ENCODE measurements at regions not wholly inside any gene's neighbourhood (a gene's known extent, or its start where the extent isn't known, plus 50 kb on each side); places are given as distances from the start of the nearest gene placed in this dataset.

- POLR2A ChIA-PET, result no interaction called here
- CTCF ChIA-PET, result interaction anchor here (1.4 kb wide), 1 partner anchor 125 kb away, joined by 3 read pairs; no protein-coding TSS in a partner anchor
These were observed 117.8 kb upstream of the KCNG1 start for GRCh38 chr20:51140671-51141070.

More at GRCh38 chr20:51140671-51141070, 117.8 kb upstream of the KCNG1 start:
- Histone ChIP-seq H3K9me3 (no peaks in the 10 kb centered on the region), H3K4me3 (ENCODE audit: low read depth in 2 of 2, low read length in 1 of 2) (no peak overlapping the region), H3F3A (replicated peaks; ENCODE audit: insufficient read depth) (no peaks in the 10 kb centered on the region), H4K20me1 (ENCODE audit: insufficient read depth) (no peaks in the 10 kb centered on the region), H3K4me2 (no peak overlapping the region), H2AFZ (ENCODE audit: low read depth) (no peak overlapping the region), H3K36me3 (replicated peaks in 1 of 2; ENCODE audit: control insufficient read depth in 1 of 2, insufficient read depth in 2 of 2, low read length in 1 of 2) (no peaks in the 10 kb centered on the region), H3K4me1 (ENCODE audit: control insufficient read depth in 1 of 2, insufficient read depth in 2 of 2, low read depth in 1 of 2, low read length in 1 of 2) (peaks cover 0 to 7% of the 10 kb centered on the region in 2 experiments; a peak in 1 of 4 replicates), H3K79me2 (ENCODE audit: insufficient read depth) (no peaks in the 10 kb centered on the region), H3K9me2 (no peaks in the 10 kb centered on the region), H3K27me3 (ENCODE audit: insufficient read depth) (no peaks in the 10 kb centered on the region; the same call in 1 of the 2 replicates), H3K27ac (ENCODE audit: low read depth in 2 of 2, low read length in 1 of 2) (no peak overlapping the region), H3K9ac (no peak overlapping the region)
- DNase-seq, result no peak
- TF ChIP-seq TEAD4 (IDR thresholded peaks at IDR 0.05; ENCODE audit: borderline replicate concordance, insufficient read depth), result no peak
- no peak for TF ChIP-seq CTCF (IDR thresholded peaks at IDR 0.05)
- TF ChIP-seq ELF1 (IDR thresholded peaks at IDR 0.05), result no peak
- no peak for TF ChIP-seq RXRA (IDR thresholded peaks at IDR 0.05; ENCODE audit: borderline replicate concordance, low read depth)
- TF ChIP-seq EZH2phosphoT487 (IDR thresholded peaks at IDR 0.05; ENCODE audit: borderline replicate concordance, low read depth), result no peak
- no peak for TF ChIP-seq NRF1 (IDR thresholded peaks at IDR 0.05; ENCODE audit: low read depth, low read length)
- TF ChIP-seq TAF1 (IDR thresholded peaks at IDR 0.05; ENCODE audit: borderline replicate concordance, low read depth, low read length), result no peak
- no peak for TF ChIP-seq CHD2 (IDR thresholded peaks at IDR 0.05; ENCODE audit: low read length, partially characterized antibody)
- no peak for TF ChIP-seq SMC3 (IDR thresholded peaks at IDR 0.05; ENCODE audit: low read depth, low read length)
- TF ChIP-seq POLR2AphosphoS5 (IDR thresholded peaks at IDR 0.05; ENCODE audit: low read depth, low read length), result no peak
- TF ChIP-seq REST (IDR thresholded peaks at IDR 0.05; ENCODE audit: low read depth, low read length), result no peak
- no peak for TF ChIP-seq FOXM1 (IDR thresholded peaks at IDR 0.05; ENCODE audit: low read depth)
- no peak for TF ChIP-seq USF2 (IDR thresholded peaks at IDR 0.05; ENCODE audit: borderline replicate concordance, low read depth, low read length)
- WGBS (ENCODE audit: low lambda C conversion rate), result 73% methylated on average over 7 of the region's 7 CpGs

All from SK-N-SH (cell line).